HCT116 (cell line): ENCODE measurements at regions not wholly inside any gene's neighbourhood (a gene's known extent, or its start where the extent isn't known, plus 50 kb on each side); places are given as distances from the start of the nearest gene placed in this dataset.

Experiments used
- ATAC-seq: fragments of 200-7000 bp; cut with Tn5 transposase; 2 replicates; pipeline ENCODE4 v1.9.1; 2020; ENCODE audit warnings: mild to moderate bottlenecking, moderate library complexity
- BruUV-seq: library from RNA; stranded (reverse); fragments of 400-500 nt; replicated peaks from 2 replicates; lab custom pipeline; 2021; lab: Mats Ljungman, UMichigan
- CTCF ChIA-PET: fragments of 300-600 bp; sonication (Branson Sonifier 250); formaldehyde crosslinking; loops from one replicate; lab custom pipeline; 2021; ENCODE audit warnings: antibody characterized with exemption; lab: Charles Lee
- POLR2A ChIA-PET: fragments of 300-600, 350-600 bp; sonication (Branson Sonifier 250); formaldehyde crosslinking; loops from one replicate; lab custom pipeline; 2021; ENCODE audit warnings: antibody characterized with exemption; lab: Charles Lee
- RAD21 ChIA-PET, 2 experiments: fragments of 300-600 bp; sonication (Branson Sonifier 250); formaldehyde crosslinking; loops; one replicate each; lab custom pipeline; 2023; ENCODE audit warnings: low total read pairs in 2 of 2; ENCODE audit not compliant: uncharacterized antibody in 2 of 2, unreplicated experiment in 2 of 2, low non-redundant PET in 1 of 2; lab: Charles Lee
- DNase-seq: peaks from one replicate; pipeline ENCODE4 v3.0.0-alpha.2; 2010; ENCODE audit warnings: low read depth, low spot score
- H2AFZ ChIP-seq: fragments of 200-600 bp; shearing (Covaris generic), sonication (generic); 2 replicates; pipeline ENCODE4 v1.6.1; 2017; ENCODE audit warnings: low read depth, mixed run types, mixed read lengths, antibody characterized with exemption, low read length; ENCODE audit not compliant: poor library complexity, severe bottlenecking
- H3K27ac ChIP-seq: 2 replicates; pipeline ENCODE4 v1.5.1; 2012; ENCODE audit warnings: low read depth, low read length
- H3K27me3 ChIP-seq: fragments of 200-600 bp; sonication (generic); 2 replicates; pipeline ENCODE4 v1.6.1; 2016; ENCODE audit warnings: mixed run types, low read length, mixed read lengths; ENCODE audit not compliant: insufficient read depth
- H3K36me3 ChIP-seq, 2 experiments: fragments of 200-500 bp in 1 of 2; fragments of 200-600 bp in 1 of 2; sonication (Bioruptor generic) in 1 of 2; sonication (generic) in 1 of 2; 2 replicates each; pipeline versions ENCODE4 v1.5.1 to v1.6.1; 2014 to 2016; ENCODE audit warnings: low read length in 2 of 2, inconsistent platforms in 1 of 2, mixed read lengths in 1 of 2, mixed run types in 1 of 2; ENCODE audit not compliant: insufficient read depth in 2 of 2, control insufficient read depth in 1 of 2
- H3K4me1 ChIP-seq, 2 experiments: fragments of 200-600 bp in 1 of 2; sonication (generic) in 1 of 2; 2 replicates each; pipeline versions ENCODE4 v1.5.1 to v1.6.1; 2012 to 2017; ENCODE audit warnings: low read length in 2 of 2, inconsistent platforms in 1 of 2, mild to moderate bottlenecking in 1 of 2, mixed read lengths in 1 of 2, mixed run types in 1 of 2, moderate library complexity in 1 of 2; ENCODE audit not compliant: insufficient read depth in 2 of 2, control insufficient read depth in 1 of 2
- H3K4me2 ChIP-seq: fragments of 200-600 bp; sonication (generic); 2 replicates; pipeline ENCODE4 v1.6.1; 2017; ENCODE audit warnings: mixed run types, low read length, mixed read lengths
- H3K4me3 ChIP-seq, 2 experiments: fragments of 200-600 bp in 1 of 2; sonication (generic) in 1 of 2; replicated peaks in 1 of 2; 2 replicates each; pipeline ENCODE4 v1.5.1; 2011 to 2016; ENCODE audit warnings: low read length in 2 of 2, control low read depth in 1 of 2, low read depth in 1 of 2, mild to moderate bottlenecking in 1 of 2, mixed read lengths in 1 of 2, mixed run types in 1 of 2
- H3K79me2 ChIP-seq: fragments of 200-600 bp; sonication (generic); 2 replicates; pipeline ENCODE4 v1.6.1; 2017; ENCODE audit warnings: mild to moderate bottlenecking, mixed run types, low read length, moderate library complexity, mixed read lengths; ENCODE audit not compliant: insufficient read depth
- H3K9ac ChIP-seq: fragments of 200-600 bp; sonication (generic); 2 replicates; pipeline ENCODE4 v1.6.1; 2016; ENCODE audit warnings: low read length, mixed read lengths
- H3K9me2 ChIP-seq: fragments of 200-600 bp; sonication (generic), shearing (Covaris generic); 2 replicates; pipeline ENCODE4 v1.6.1; 2017; ENCODE audit warnings: mixed run types, mild to moderate bottlenecking, moderate library complexity; ENCODE audit not compliant: insufficient read depth
- H3K9me3 ChIP-seq, 2 experiments: fragments of 200-500 bp in 1 of 2; fragments of 200-600 bp in 1 of 2; sonication (Bioruptor generic) in 1 of 2; sonication (generic) in 1 of 2; 2 replicates each; pipeline ENCODE4 v1.6.1; 2014 to 2017; ENCODE audit warnings: low read length in 2 of 2, mixed read lengths in 2 of 2, inconsistent platforms in 1 of 2, low read depth in 1 of 2, mild to moderate bottlenecking in 1 of 2, mixed run types in 1 of 2, moderate library complexity in 1 of 2; ENCODE audit not compliant: control insufficient read depth in 1 of 2, insufficient read depth in 1 of 2
- H4K20me1 ChIP-seq: fragments of 200-600 bp; sonication (generic), shearing (Covaris generic); 2 replicates; pipeline ENCODE4 v1.6.1; 2017; ENCODE audit warnings: mixed run types, mild to moderate bottlenecking, moderate library complexity; ENCODE audit not compliant: insufficient read depth
- CTCF ChIP-seq, 3 experiments: fragments of 200-600 bp in 1 of 3; sonication (generic) in 1 of 3; IDR thresholded peaks in 2 of 3; conservative IDR thresholded peaks in 1 of 3; 2 replicates each; pipeline ENCODE4 v1.5.1; 2012 to 2017; ENCODE audit warnings: low read depth in 2 of 3, low read length in 2 of 3, antibody characterized with exemption in 1 of 3, borderline replicate concordance in 1 of 3, control low read depth in 1 of 3, mild to moderate bottlenecking in 1 of 3, mixed read lengths in 1 of 3, mixed run types in 1 of 3, moderate library complexity in 1 of 3; ENCODE audit not compliant: insufficient read depth in 1 of 3
- ELF1 ChIP-seq: IDR thresholded peaks from 2 replicates; pipeline ENCODE4 v1.6.1; 2012; ENCODE audit warnings: low read depth, borderline replicate concordance
- MAX ChIP-seq: IDR thresholded peaks from 2 replicates; pipeline ENCODE4 v1.6.1; 2012
- POLR2AphosphoS5 ChIP-seq: IDR thresholded peaks from 2 replicates; pipeline ENCODE4 v1.6.1; 2011; ENCODE audit warnings: mild to moderate bottlenecking, low read depth, low read length, moderate library complexity
- RAD21 ChIP-seq: IDR thresholded peaks from 2 replicates; pipeline ENCODE4 v1.6.1; 2012; ENCODE audit warnings: low read depth, mild to moderate bottlenecking
- SIN3A ChIP-seq: IDR thresholded peaks from 2 replicates; pipeline ENCODE4 v1.6.1; 2012; ENCODE audit warnings: low read depth
- ZBTB33 ChIP-seq: IDR thresholded peaks from 2 replicates; pipeline ENCODE4 v1.6.1; 2011; ENCODE audit warnings: mild to moderate bottlenecking, low read length, moderate library complexity; ENCODE audit not compliant: insufficient replicate concordance; ENCODE audit errors: extremely low read depth
- ZFX ChIP-seq: fragments of 450-650 bp; IDR thresholded peaks from 2 replicates; pipeline ENCODE4 v1.6.1; 2017
- intact Hi-C: fragments of 100-400 bp; cut with micrococcal nuclease; formaldehyde crosslinking; loops from 2 replicates; pipeline ENCODE4 v1.10.0; 2022

GRCh38 chr2:128978212-128978611 is 659.5 kb upstream of the HS6ST1 start:
- Histone ChIP-seq H3K4me3 (no peak overlapping the region), H4K20me1 (no peaks in the 10 kb centered on the region), H3K9me2 (no peaks in the 10 kb centered on the region), H3K4me1 (no peaks in the 10 kb centered on the region), H2AFZ (no peak overlapping the region), H3K9ac (no peak overlapping the region), H3K9me3 (no peaks in the 10 kb centered on the region), H3K36me3 (no peaks in the 10 kb centered on the region), H3K27me3 (peaks cover 22% of the 10 kb centered on the region), H3K27ac (no peak overlapping the region), H3K79me2 (no peaks in the 10 kb centered on the region), H3K4me2 (no peak overlapping the region)
- intact Hi-C loops, result no loop called here
- ChIA-PET RAD21 (no interaction called here), CTCF (no interaction called here), POLR2A (no interaction called here)
- BruUV-seq, result no TSS peak
- DNase-seq (no peak), ATAC-seq (no peak)
- TF ChIP-seq ZFX (no peak), SIN3A (no peak), RAD21 (no peak), ZBTB33 (no peak), POLR2AphosphoS5 (no peak), MAX (no peak)

GRCh38 chr2:128979182-128979581 is 660.5 kb upstream of the HS6ST1 start:
- no peaks in the 10 kb centered on the region for H3K4me1 ChIP-seq
- no peak overlapping the region for H3K27ac ChIP-seq
- TF ChIP-seq POLR2AphosphoS5 (no peak), CTCF (IDR thresholded peaks at IDR 0.05 in 2 of 3, conservative IDR thresholded peaks at IDR 0.05 in 1 of 3; ENCODE audit: borderline replicate concordance in 1 of 3, insufficient read depth in 1 of 3, low read depth in 2 of 3, low read length in 2 of 3) (0 out of 6 replicates have a peak, but pooled peaks of 1 of the 3 experiments have one; percentile 3), ELF1 (no peak)
- BruUV-seq, result no TSS peak
- ChIA-PET CTCF (no interaction called here), RAD21 (no interaction called here), POLR2A (no interaction called here)
- DNase-seq (no peak), ATAC-seq (peak; percentile 52; the same call in 1 of the 2 replicates)
- no peak overlapping the region for H2AFZ ChIP-seq
- no peaks in the 10 kb centered on the region for H3K9me3 ChIP-seq
- H3K36me3 ChIP-seq, result no peaks in the 10 kb centered on the region
- no peaks in the 10 kb centered on the region for H4K20me1 ChIP-seq
- no peaks in the 10 kb centered on the region for H3K9me2 ChIP-seq
- intact Hi-C loops, result no loop called here
- H3K4me2 ChIP-seq, result no peak overlapping the region
- no peak overlapping the region for H3K9ac ChIP-seq
- H3K4me3 ChIP-seq, result no peak overlapping the region
- H3K27me3 ChIP-seq, result peaks cover 24% of the 10 kb centered on the region
- H3K79me2 ChIP-seq, result no peaks in the 10 kb centered on the region
